ENCODE measurements at regions not wholly inside any gene's neighbourhood (a gene's known extent, or its start where the extent isn't known, plus 50 kb on each side); places are given as distances from the start of the nearest gene placed in this dataset.

DNA sequence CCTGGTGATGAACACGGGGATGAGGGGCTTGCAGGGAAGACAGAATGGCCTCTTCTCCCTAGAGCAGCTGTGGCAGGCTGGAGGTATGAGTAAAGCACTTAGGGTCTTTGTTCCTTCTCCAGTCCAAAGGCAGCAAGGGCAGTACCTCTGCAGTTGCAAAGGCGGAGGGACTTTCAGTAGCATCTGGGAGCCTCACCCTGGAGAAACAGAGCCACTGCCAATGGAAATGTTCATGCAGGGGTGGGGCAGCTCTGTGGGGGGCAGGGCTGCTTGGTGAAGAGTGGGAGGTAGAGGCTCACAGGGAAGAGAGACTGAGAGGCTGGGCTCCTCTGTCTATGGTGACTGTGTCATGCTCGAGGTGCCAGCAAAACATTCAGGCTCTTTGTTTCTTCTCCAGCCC lies 344.1 kb upstream of the CHAC2 start:
- TF ChIP-seq, protein P1, sequence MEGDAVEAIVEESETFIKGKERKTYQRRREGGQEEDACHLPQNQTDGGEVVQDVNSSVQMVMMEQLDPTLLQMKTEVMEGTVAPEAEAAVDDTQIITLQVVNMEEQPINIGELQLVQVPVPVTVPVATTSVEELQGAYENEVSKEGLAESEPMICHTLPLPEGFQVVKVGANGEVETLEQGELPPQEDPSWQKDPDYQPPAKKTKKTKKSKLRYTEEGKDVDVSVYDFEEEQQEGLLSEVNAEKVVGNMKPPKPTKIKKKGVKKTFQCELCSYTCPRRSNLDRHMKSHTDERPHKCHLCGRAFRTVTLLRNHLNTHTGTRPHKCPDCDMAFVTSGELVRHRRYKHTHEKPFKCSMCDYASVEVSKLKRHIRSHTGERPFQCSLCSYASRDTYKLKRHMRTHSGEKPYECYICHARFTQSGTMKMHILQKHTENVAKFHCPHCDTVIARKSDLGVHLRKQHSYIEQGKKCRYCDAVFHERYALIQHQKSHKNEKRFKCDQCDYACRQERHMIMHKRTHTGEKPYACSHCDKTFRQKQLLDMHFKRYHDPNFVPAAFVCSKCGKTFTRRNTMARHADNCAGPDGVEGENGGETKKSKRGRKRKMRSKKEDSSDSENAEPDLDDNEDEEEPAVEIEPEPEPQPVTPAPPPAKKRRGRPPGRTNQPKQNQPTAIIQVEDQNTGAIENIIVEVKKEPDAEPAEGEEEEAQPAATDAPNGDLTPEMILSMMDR (IDR thresholded peaks at IDR 0.05), result no peak
- H3K27ac Mint-ChIP-seq (ENCODE audit: unreplicated experiment), result no peak overlapping the region
- H3K9me3 Mint-ChIP-seq (ENCODE audit: unreplicated experiment), result no peaks in the 10 kb centered on the region
- H3K4me3 Mint-ChIP-seq (ENCODE audit: unreplicated experiment), result no peak overlapping the region
- peaks cover 21% of the 10 kb centered on the region for H3K27me3 Mint-ChIP-seq (ENCODE audit: unreplicated experiment)
- no peaks in the 10 kb centered on the region for H3K4me1 Mint-ChIP-seq (ENCODE audit: unreplicated experiment)
- DNase-seq (ENCODE audit: extremely low spot score, unreplicated experiment), result no peak
- H3K36me3 Mint-ChIP-seq (ENCODE audit: unreplicated experiment), result no peaks in the 10 kb centered on the region

DNA sequence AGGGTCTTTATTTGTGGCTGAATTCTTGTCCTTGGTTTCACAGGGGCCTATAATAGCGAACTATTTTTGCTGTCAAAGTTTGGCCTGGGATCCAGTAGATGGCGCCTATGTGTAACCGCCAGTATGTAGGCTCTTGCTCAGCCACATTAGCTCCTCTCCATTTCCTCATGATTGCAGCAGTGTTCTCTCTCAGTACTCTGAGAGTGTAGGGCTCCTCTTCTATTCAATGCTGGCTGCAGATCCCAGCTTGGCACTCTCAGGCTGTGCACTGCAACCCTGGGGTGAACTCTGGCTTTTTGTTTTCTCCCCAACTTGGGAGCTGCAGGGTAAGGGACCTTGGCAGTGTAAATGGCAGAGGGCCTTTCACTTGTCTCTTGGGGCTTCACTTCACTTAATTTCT lies 344.6 kb upstream of the CHAC2 start:
- DNase-seq (ENCODE audit: extremely low spot score, unreplicated experiment), result no peak
- H3K36me3 Mint-ChIP-seq (ENCODE audit: unreplicated experiment), result no peaks in the 10 kb centered on the region
- H3K4me1 Mint-ChIP-seq (ENCODE audit: unreplicated experiment), result no peaks in the 10 kb centered on the region
- peaks cover 21% of the 10 kb centered on the region for H3K27me3 Mint-ChIP-seq (ENCODE audit: unreplicated experiment)
- H3K27ac Mint-ChIP-seq (ENCODE audit: unreplicated experiment), result no peak overlapping the region
- H3K4me3 Mint-ChIP-seq (ENCODE audit: unreplicated experiment), result no peak overlapping the region
- H3K9me3 Mint-ChIP-seq (ENCODE audit: unreplicated experiment), result no peaks in the 10 kb centered on the region
- TF ChIP-seq, protein P1 (IDR thresholded peaks at IDR 0.05), result peak; percentile 64

DNA sequence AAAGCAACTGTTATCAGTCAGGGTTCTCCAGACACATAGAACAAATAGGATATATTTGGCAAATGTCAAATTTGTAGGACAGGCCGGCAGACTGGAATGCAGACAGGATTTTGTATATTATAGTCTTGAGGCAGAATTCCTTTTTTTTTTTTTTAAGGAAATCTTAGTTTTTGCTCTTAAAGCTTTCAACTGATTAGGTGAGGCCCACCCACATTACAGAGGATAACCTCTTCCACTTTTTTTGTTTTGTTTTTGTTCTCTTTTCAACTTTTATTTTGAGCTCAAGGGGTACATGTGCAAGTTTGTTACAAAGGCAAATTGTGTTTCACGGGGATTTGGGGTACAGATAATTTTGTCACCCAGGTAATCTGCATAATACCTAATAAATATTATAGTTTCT lies 350.2 kb upstream of the CHAC2 start:
- no peak overlapping the region for H3K27ac Mint-ChIP-seq (ENCODE audit: unreplicated experiment)
- TF ChIP-seq, protein P1 (IDR thresholded peaks at IDR 0.05), result no peak
- H3K4me3 Mint-ChIP-seq (ENCODE audit: unreplicated experiment), result no peak overlapping the region
- H3K27me3 Mint-ChIP-seq (ENCODE audit: unreplicated experiment), result peaks cover 21% of the 10 kb centered on the region
- H3K4me1 Mint-ChIP-seq (ENCODE audit: unreplicated experiment), result no peaks in the 10 kb centered on the region
- H3K9me3 Mint-ChIP-seq (ENCODE audit: unreplicated experiment), result peaks cover 2% of the 10 kb centered on the region
- H3K36me3 Mint-ChIP-seq (ENCODE audit: unreplicated experiment), result no peaks in the 10 kb centered on the region
- no peak for DNase-seq (ENCODE audit: extremely low spot score, unreplicated experiment)

DNA sequence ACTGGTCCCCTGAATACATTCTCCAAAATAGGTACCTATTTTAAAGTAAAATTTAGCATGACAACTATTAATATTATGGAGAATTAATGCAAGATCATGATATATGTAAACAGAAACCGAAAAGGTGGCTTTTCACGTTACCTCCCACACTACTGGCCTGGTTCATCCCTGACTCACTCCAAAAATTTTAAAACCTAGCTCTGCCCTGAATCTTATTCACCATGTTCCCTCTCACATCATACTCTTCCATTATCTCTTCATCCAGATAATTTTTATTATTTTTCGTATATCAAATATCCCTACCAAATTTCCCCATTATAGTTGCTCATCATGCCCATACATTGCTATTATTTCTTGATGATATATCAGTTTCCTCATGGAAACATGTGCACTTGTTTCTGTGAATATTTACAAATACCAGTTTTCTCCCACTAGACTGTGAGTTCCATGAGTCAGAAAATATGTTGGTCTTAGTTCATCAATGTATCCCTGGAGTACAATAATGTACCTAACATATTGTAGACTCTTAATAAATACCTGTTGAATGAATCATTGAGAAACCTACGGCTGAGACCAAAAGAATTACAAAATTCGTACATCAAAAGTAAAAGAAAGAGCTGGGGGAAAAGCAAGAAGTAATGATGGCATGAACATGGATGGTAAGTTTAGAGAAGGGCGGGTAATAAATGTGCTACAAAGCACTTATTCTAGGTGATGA lies 360.1 kb upstream of the CHAC2 start:
- TF ChIP-seq, protein P1 (IDR thresholded peaks at IDR 0.05), result no peak
- H3K9me3 Mint-ChIP-seq (ENCODE audit: unreplicated experiment), result peaks cover 7% of the 10 kb centered on the region
- no peaks in the 10 kb centered on the region for H3K4me1 Mint-ChIP-seq (ENCODE audit: unreplicated experiment)
- H3K27ac Mint-ChIP-seq (ENCODE audit: unreplicated experiment), result no peak overlapping the region
- H3K4me3 Mint-ChIP-seq (ENCODE audit: unreplicated experiment), result no peak overlapping the region
- DNase-seq (ENCODE audit: extremely low spot score, unreplicated experiment), result no peak
- no peaks in the 10 kb centered on the region for H3K36me3 Mint-ChIP-seq (ENCODE audit: unreplicated experiment)
- H3K27me3 Mint-ChIP-seq (ENCODE audit: unreplicated experiment), result no peaks in the 10 kb centered on the region

DNA sequence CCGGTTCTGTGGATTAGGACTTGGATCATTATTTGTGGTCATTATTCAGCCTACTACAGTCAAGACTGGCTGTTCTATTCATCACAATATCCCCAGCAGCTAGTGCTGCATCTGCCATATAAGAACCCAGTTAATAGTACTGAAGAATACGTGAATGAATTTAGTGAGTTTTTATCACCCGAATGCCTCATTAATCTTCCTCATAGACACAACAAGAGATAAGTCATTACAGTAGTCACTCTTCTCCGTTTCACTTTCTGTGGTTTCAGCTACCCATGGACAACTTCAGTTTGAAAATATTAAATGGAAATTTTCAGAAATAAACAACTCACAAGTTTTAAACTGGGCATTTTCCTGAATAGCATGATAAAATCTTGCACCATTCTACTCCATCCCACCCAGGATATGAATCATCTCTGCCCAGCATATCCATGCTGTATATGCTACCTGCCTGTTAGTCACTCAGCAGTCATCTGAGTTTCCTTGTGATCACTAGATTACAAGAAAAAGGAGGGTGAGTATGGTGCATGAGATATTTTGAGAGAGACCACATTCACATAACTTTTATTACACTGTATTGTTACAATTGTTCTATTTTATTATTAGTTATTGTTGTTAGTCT lies 363.7 kb upstream of the CHAC2 start:
- H3K4me3 Mint-ChIP-seq (ENCODE audit: unreplicated experiment), result no peak overlapping the region
- peaks cover 3% of the 10 kb centered on the region for H3K9me3 Mint-ChIP-seq (ENCODE audit: unreplicated experiment)
- H3K27me3 Mint-ChIP-seq (ENCODE audit: unreplicated experiment), result no peaks in the 10 kb centered on the region
- H3K4me1 Mint-ChIP-seq (ENCODE audit: unreplicated experiment), result no peaks in the 10 kb centered on the region
- TF ChIP-seq, protein P1 (IDR thresholded peaks at IDR 0.05), result no peak
- no peak overlapping the region for H3K27ac Mint-ChIP-seq (ENCODE audit: unreplicated experiment)
- no peak for DNase-seq (ENCODE audit: extremely low spot score, unreplicated experiment)
- H3K36me3 Mint-ChIP-seq (ENCODE audit: unreplicated experiment), result no peaks in the 10 kb centered on the region
